Panc1 (cell line): ENCODE measurements at regions not wholly inside any gene's neighbourhood (a gene's known extent, or its start where the extent isn't known, plus 50 kb on each side); places are given as distances from the start of the nearest gene placed in this dataset.

ENCODE experiments used
- ATAC-seq: fragments of 200-7000 bp; cut with Tn5 transposase; 2 replicates; pipeline ENCODE4 v1.9.1; 2020; ENCODE audit warnings: mild to moderate bottlenecking, moderate library complexity
- BruUV-seq: library from RNA; stranded (reverse); fragments of 400-500 nt; replicated peaks from 2 replicates; lab custom pipeline; 2021; lab: Mats Ljungman, UMichigan
- CTCF ChIA-PET: fragments of 300-600 bp; sonication (Branson Sonifier 250); formaldehyde crosslinking; loops from one replicate; lab custom pipeline; 2022; ENCODE audit warnings: antibody characterized with exemption; lab: Charles Lee
- POLR2A ChIA-PET: fragments of 300-600 bp; sonication (Branson Sonifier 250); formaldehyde crosslinking; loops from one replicate; lab custom pipeline; 2022; ENCODE audit warnings: antibody characterized with exemption; lab: Charles Lee
- DNase-seq: peaks from one replicate; pipeline ENCODE4 v3.0.0-alpha.2; 2010; ENCODE audit warnings: low read depth, low spot score
- H3K27ac ChIP-seq: 2 replicates; pipeline ENCODE4 v1.5.1; 2011; ENCODE audit warnings: mild to moderate bottlenecking, low read length, inconsistent platforms
- H3K27me3 ChIP-seq: fragments of 200-500 bp; sonication (Bioruptor generic); 2 replicates; pipeline ENCODE4 v1.6.0; 2014; ENCODE audit warnings: low read length, inconsistent platforms; ENCODE audit not compliant: control insufficient read depth, insufficient read depth
- H3K36me3 ChIP-seq: fragments of 200-500 bp; sonication (Bioruptor generic); 2 replicates; pipeline ENCODE4 v1.5.1; 2014; ENCODE audit warnings: inconsistent platforms, mild to moderate bottlenecking, low read length, moderate library complexity; ENCODE audit not compliant: control insufficient read depth, insufficient read depth
- H3K4me1 ChIP-seq: 2 replicates; pipeline ENCODE4 v1.5.1; 2011; ENCODE audit warnings: inconsistent platforms, mild to moderate bottlenecking, low read length, moderate library complexity; ENCODE audit not compliant: control insufficient read depth, insufficient read depth
- H3K4me3 ChIP-seq, 2 experiments: 2 replicates each; pipeline ENCODE4 v1.5.1; 2011 to 2012; ENCODE audit warnings: low read depth in 2 of 2, low read length in 2 of 2, mild to moderate bottlenecking in 2 of 2, inconsistent platforms in 1 of 2, moderate library complexity in 1 of 2
- H3K9me3 ChIP-seq: fragments of 200-500 bp; sonication (Bioruptor generic); 2 replicates; pipeline ENCODE4 v1.5.1; 2014; ENCODE audit warnings: low read depth, mild to moderate bottlenecking, inconsistent platforms, low read length, moderate library complexity; ENCODE audit not compliant: control insufficient read depth, insufficient read depth
- POLR2AphosphoS5 ChIP-seq: IDR thresholded peaks from 2 replicates; pipeline ENCODE4 v1.6.1; 2012; ENCODE audit warnings: mild to moderate bottlenecking, low read depth, low read length, moderate library complexity
- SIN3A ChIP-seq: IDR thresholded peaks from 2 replicates; pipeline ENCODE4 v1.6.1; 2012; ENCODE audit warnings: low read depth, mild to moderate bottlenecking, low read length, moderate library complexity, borderline replicate concordance; ENCODE audit not compliant: insufficient read depth
- TCF7L2 ChIP-seq: IDR thresholded peaks from 2 replicates; pipeline ENCODE4 v1.6.1; 2011; ENCODE audit warnings: mild to moderate bottlenecking, low read depth, low read length, inconsistent platforms
- in situ Hi-C: cut with HindIII; loops from 2 replicates; pipeline ENCODE4 v1.10.0; 2016; ENCODE audit warnings: low sequenced_read_pairs, low pct_unique_long_range_greater_than_20kb
- intact Hi-C: fragments of 100-400 bp; cut with micrococcal nuclease; formaldehyde crosslinking; loops from one replicate; pipeline ENCODE4 v1.10.0; 2022; ENCODE audit not compliant: unreplicated experiment
- TF ChIP-seq, protein P1 (sequence below): fragments of 450-650 bp; IDR thresholded peaks from 2 replicates; pipeline ENCODE4 v1.5.1; 2017; ENCODE audit warnings: mild to moderate bottlenecking
- TF ChIP-seq, protein P2 (sequence below), 2 experiments: IDR thresholded peaks; 2 replicates each; pipeline ENCODE4 v1.6.1; 2011 to 2012; ENCODE audit warnings: low read depth in 2 of 2, control low read depth in 1 of 2, low read length in 1 of 2, mild to moderate bottlenecking in 1 of 2, moderate library complexity in 1 of 2; ENCODE audit not compliant: insufficient read depth in 1 of 2

DNA sequence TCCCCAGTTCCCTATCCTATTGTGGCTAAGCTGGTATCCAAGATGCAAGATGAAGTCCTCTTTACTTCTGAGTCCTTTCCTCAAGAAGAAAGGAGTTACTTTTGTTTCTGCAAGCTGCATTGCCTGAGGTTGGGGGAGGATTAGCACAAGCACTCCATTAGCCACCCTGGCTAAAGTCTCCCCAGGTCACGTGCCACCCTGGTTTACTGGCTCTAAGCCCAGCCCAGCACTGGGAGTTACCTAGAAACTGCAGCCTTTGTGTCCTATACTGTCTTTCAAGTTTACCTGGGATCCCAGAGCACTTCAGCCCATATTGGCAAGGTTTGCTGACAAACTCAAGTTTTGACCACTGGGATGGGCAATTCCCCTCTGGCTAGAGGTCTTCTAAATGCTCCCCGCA lies 78.4 kb upstream of the DBX1 start:
- H3K27me3 ChIP-seq: no peaks in the 10 kb centered on the region
- no TSS peak for BruUV-seq
- ChIA-PET POLR2A (no interaction called here), CTCF (no interaction called here)
- no peaks in the 10 kb centered on the region for H3K36me3 ChIP-seq
- no peaks in the 10 kb centered on the region for H3K4me1 ChIP-seq
- ATAC-seq (no peak), DNase-seq (no peak)
- no peak for TF ChIP-seq SIN3A
- TF ChIP-seq, protein P1, sequence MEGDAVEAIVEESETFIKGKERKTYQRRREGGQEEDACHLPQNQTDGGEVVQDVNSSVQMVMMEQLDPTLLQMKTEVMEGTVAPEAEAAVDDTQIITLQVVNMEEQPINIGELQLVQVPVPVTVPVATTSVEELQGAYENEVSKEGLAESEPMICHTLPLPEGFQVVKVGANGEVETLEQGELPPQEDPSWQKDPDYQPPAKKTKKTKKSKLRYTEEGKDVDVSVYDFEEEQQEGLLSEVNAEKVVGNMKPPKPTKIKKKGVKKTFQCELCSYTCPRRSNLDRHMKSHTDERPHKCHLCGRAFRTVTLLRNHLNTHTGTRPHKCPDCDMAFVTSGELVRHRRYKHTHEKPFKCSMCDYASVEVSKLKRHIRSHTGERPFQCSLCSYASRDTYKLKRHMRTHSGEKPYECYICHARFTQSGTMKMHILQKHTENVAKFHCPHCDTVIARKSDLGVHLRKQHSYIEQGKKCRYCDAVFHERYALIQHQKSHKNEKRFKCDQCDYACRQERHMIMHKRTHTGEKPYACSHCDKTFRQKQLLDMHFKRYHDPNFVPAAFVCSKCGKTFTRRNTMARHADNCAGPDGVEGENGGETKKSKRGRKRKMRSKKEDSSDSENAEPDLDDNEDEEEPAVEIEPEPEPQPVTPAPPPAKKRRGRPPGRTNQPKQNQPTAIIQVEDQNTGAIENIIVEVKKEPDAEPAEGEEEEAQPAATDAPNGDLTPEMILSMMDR: no peak
- TF ChIP-seq, protein P2, sequence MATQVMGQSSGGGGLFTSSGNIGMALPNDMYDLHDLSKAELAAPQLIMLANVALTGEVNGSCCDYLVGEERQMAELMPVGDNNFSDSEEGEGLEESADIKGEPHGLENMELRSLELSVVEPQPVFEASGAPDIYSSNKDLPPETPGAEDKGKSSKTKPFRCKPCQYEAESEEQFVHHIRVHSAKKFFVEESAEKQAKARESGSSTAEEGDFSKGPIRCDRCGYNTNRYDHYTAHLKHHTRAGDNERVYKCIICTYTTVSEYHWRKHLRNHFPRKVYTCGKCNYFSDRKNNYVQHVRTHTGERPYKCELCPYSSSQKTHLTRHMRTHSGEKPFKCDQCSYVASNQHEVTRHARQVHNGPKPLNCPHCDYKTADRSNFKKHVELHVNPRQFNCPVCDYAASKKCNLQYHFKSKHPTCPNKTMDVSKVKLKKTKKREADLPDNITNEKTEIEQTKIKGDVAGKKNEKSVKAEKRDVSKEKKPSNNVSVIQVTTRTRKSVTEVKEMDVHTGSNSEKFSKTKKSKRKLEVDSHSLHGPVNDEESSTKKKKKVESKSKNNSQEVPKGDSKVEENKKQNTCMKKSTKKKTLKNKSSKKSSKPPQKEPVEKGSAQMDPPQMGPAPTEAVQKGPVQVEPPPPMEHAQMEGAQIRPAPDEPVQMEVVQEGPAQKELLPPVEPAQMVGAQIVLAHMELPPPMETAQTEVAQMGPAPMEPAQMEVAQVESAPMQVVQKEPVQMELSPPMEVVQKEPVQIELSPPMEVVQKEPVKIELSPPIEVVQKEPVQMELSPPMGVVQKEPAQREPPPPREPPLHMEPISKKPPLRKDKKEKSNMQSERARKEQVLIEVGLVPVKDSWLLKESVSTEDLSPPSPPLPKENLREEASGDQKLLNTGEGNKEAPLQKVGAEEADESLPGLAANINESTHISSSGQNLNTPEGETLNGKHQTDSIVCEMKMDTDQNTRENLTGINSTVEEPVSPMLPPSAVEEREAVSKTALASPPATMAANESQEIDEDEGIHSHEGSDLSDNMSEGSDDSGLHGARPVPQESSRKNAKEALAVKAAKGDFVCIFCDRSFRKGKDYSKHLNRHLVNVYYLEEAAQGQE (IDR thresholded peaks at IDR 0.05; ENCODE audit: insufficient read depth in 1 of 2, low read depth in 2 of 2, low read length in 1 of 2): no peak
- TF ChIP-seq POLR2AphosphoS5: no peak
- TF ChIP-seq TCF7L2: no peak
- H3K27ac ChIP-seq: no peak overlapping the region
- H3K4me3 ChIP-seq: no peak overlapping the region
- intact Hi-C loops: no loop called here
- in situ Hi-C loops: no loop called here
- peaks cover 6% of the 10 kb centered on the region; the same call in 1 of the 2 replicates for H3K9me3 ChIP-seq

DNA sequence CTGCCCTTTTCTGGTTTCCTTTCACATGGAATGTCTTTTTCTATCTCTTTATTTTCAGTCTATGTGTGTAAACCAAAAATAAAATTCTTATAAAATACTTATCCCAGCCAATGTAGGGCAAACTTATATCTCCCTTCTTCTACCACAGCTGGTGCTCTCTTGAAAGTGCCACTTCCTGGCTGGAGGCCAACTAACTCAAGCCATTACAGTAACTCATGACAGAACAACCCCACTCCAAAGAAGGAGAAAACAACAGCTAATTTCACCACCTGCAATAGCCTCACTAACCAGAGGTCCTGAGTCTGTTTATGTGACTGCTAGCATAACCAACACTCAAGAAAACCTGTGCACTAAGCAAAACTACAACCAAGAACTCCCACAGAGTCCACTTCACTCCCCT lies 74.9 kb upstream of the DBX1 start:
- in situ Hi-C loops: no loop called here
- DNase-seq (no peak), ATAC-seq (no peak)

More for the DNA sequence above, 74.9 kb upstream of the DBX1 start:
- Histone ChIP-seq H3K27ac (no peak overlapping the region), H3K4me3 (no peak overlapping the region), H3K4me1 (no peaks in the 10 kb centered on the region), H3K27me3 (no peaks in the 10 kb centered on the region), H3K9me3 (no peaks in the 10 kb centered on the region), H3K36me3 (no peaks in the 10 kb centered on the region)
- CTCF ChIA-PET: no interaction called here
- no TSS peak for BruUV-seq
- intact Hi-C loops: no loop called here
- TF ChIP-seq, protein P1: no peak
- no peak for TF ChIP-seq TCF7L2
- TF ChIP-seq SIN3A: no peak
- POLR2A ChIA-PET: no interaction called here
